Liver (tissue), 3 donors: ENCODE measurements at regions not wholly inside any gene's neighbourhood (a gene's known extent, or its start where the extent isn't known, plus 50 kb on each side); places are given as distances from the start of the nearest gene placed in this dataset.
"Not testable (repeated sequence)": the region's sequence is repeated elsewhere in the genome, so short reads cannot be mapped to it uniquely, and the experiment has no call there.

ENCODE experiments used
- CTCF ChIP-seq: fragments of 150-350 bp; IDR thresholded peaks from 2 replicates; pipeline ENCODE4 v1.5.1; 2017; ENCODE audit warnings: improper control_type of control experiment, low read depth, low read length; ENCODE audit not compliant: missing input control
- EGR1 ChIP-seq, 2 donors: IDR thresholded peaks; 2 replicates each; pipeline ENCODE4 v1.6.1; 2016 to 2018; ENCODE audit warnings: antibody characterized with exemption in 2 of 2, low read depth in 2 of 2
- GABPA ChIP-seq, 2 donors: IDR thresholded peaks in 1 of 2; conservative IDR thresholded peaks in 1 of 2; 2 replicates each; pipeline ENCODE4 v1.6.1; 2016; ENCODE audit warnings: antibody characterized with exemption in 2 of 2, mild to moderate bottlenecking in 1 of 2, moderate library complexity in 1 of 2
- HNF4G ChIP-seq: IDR thresholded peaks from 2 replicates; pipeline ENCODE4 v1.6.1; 2016; ENCODE audit warnings: antibody characterized with exemption
- SP1 ChIP-seq: IDR thresholded peaks from 2 replicates; pipeline ENCODE4 v1.6.1; 2018; ENCODE audit warnings: antibody characterized with exemption, mild to moderate bottlenecking
- YY1 ChIP-seq: IDR thresholded peaks from 2 replicates; pipeline ENCODE4 v1.6.1; 2016; ENCODE audit warnings: antibody characterized with exemption, mild to moderate bottlenecking
- TF ChIP-seq, protein P1 (sequence below): IDR thresholded peaks from 2 replicates; pipeline ENCODE4 v1.6.1; 2016; ENCODE audit warnings: antibody characterized with exemption, mild to moderate bottlenecking
- donor health status: healthy.
- donor health status: healthy.

- TF ChIP-seq GABPA (IDR thresholded peaks at IDR 0.05 in 1 of 2, conservative IDR thresholded peaks at IDR 0.05 in 1 of 2); CTCF; EGR1 (IDR thresholded peaks at IDR 0.05; ENCODE audit: low read depth in 2 of 2); HNF4G; YY1; SP1: not testable (repeated sequence)
- TF ChIP-seq, protein P1, sequence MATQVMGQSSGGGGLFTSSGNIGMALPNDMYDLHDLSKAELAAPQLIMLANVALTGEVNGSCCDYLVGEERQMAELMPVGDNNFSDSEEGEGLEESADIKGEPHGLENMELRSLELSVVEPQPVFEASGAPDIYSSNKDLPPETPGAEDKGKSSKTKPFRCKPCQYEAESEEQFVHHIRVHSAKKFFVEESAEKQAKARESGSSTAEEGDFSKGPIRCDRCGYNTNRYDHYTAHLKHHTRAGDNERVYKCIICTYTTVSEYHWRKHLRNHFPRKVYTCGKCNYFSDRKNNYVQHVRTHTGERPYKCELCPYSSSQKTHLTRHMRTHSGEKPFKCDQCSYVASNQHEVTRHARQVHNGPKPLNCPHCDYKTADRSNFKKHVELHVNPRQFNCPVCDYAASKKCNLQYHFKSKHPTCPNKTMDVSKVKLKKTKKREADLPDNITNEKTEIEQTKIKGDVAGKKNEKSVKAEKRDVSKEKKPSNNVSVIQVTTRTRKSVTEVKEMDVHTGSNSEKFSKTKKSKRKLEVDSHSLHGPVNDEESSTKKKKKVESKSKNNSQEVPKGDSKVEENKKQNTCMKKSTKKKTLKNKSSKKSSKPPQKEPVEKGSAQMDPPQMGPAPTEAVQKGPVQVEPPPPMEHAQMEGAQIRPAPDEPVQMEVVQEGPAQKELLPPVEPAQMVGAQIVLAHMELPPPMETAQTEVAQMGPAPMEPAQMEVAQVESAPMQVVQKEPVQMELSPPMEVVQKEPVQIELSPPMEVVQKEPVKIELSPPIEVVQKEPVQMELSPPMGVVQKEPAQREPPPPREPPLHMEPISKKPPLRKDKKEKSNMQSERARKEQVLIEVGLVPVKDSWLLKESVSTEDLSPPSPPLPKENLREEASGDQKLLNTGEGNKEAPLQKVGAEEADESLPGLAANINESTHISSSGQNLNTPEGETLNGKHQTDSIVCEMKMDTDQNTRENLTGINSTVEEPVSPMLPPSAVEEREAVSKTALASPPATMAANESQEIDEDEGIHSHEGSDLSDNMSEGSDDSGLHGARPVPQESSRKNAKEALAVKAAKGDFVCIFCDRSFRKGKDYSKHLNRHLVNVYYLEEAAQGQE = not testable (repeated sequence)
Measured at GRCh38 chr14:19180881-19181280, 213.6 kb downstream of the POTEM start.
